ENCODE measurements at regions not wholly inside any gene's neighbourhood (a gene's known extent, or its start where the extent isn't known, plus 50 kb on each side); places are given as distances from the start of the nearest gene placed in this dataset.

DNA sequence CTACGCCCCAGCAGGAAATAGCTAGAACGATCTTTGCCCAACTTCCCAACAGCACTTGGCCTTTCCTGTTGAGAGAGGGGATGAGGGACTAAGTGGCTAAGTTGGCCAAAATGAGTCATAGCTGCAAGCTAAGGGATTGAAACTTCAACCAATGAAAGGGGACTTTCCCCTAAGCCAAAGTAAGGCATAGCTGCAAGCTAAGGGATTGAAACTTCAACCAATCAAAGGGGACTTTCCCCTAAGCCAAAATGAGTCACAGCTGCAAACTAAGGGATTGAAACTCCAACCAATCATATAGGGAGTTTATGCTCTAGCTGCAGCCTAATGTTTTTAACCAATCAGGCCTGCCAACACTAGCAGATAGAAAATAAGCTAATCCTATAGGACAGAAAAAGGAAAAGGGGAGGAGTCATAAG is 100.5 kb upstream of the SSTR1 start:
- no peak for DNase-seq (ENCODE audit: extremely low spot score)
- POLR2A ChIA-PET, result no interaction called here
- CTCF ChIA-PET, result no interaction called here

DNA sequence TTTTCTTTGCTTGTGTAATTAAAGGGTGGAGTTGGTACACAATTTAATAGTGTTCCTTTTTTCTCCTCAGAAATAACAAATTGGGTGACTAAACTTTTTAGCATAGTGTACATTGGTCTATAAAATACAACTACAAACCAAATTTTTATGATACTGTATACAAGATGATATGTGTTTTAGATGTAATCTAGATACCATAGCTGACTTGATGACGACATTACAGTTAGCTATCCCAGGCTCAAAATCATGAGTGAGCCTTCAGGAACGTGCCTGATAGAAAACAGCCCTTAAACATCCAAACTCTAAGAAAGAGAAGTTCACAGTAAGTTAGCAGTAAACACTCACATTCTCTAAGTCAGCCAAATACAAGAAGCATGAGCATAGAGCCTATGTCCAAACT is 99.0 kb upstream of the SSTR1 start:
- ChIA-PET POLR2A (no interaction called here), CTCF (no interaction called here)
- DNase-seq (ENCODE audit: extremely low spot score), result no peak
- no peak for TF ChIP-seq HDGF (IDR thresholded peaks at IDR 0.05; ENCODE audit: borderline replicate concordance)
- no peak for TF ChIP-seq ZNF384 (IDR thresholded peaks at IDR 0.05)
- no peak for TF ChIP-seq L3MBTL2 (conservative IDR thresholded peaks at IDR 0.05)
- no peak for TF ChIP-seq CTBP1 (IDR thresholded peaks at IDR 0.05; ENCODE audit: borderline replicate concordance)

More for the DNA sequence above, 100.5 kb upstream of the SSTR1 start:
- TF ChIP-seq FOXA1 (IDR thresholded peaks at IDR 0.05), result no peak
- no peak for TF ChIP-seq TARDBP (IDR thresholded peaks at IDR 0.05)
- no peak for TF ChIP-seq ZNF384 (IDR thresholded peaks at IDR 0.05)
- TF ChIP-seq L3MBTL2 (conservative IDR thresholded peaks at IDR 0.05), result no peak
- no peak for TF ChIP-seq CTBP1 (IDR thresholded peaks at IDR 0.05; ENCODE audit: borderline replicate concordance)
- no peak for TF ChIP-seq FOXK2 (IDR thresholded peaks at IDR 0.05)
- TF ChIP-seq ELF4 (IDR thresholded peaks at IDR 0.05), result no peak

DNA sequence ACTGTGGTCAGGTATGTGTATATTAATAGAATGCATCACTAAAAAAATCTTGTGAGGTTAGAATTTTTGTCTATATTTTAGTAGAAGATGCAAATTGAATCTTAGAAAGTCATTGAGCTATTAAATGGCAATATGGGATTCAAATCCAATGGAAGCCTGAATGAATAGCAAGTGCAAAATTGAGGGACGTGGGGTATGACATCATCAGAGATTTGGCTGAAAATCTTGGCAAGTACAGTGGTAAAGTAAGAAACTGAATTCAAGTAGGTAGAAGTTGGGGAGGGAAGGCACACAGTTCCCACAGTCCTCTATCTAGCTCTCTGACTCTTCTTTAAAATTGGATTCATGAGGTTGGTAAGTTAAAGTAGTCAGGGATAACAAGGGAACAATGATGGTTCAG is 97.4 kb upstream of the SSTR1 start:
- TF ChIP-seq FOXK2 (IDR thresholded peaks at IDR 0.05), result no peak
- no peak for TF ChIP-seq ZNF384 (IDR thresholded peaks at IDR 0.05)
- no peak for TF ChIP-seq ELF4 (IDR thresholded peaks at IDR 0.05)
- no peak for TF ChIP-seq TARDBP (IDR thresholded peaks at IDR 0.05)
- TF ChIP-seq SUZ12 (IDR thresholded peaks at IDR 0.05), result no peak
- no peak for TF ChIP-seq NFRKB (IDR thresholded peaks at IDR 0.05)
- no peak for TF ChIP-seq ARNT (IDR thresholded peaks at IDR 0.05)
- TF ChIP-seq, protein P1, sequence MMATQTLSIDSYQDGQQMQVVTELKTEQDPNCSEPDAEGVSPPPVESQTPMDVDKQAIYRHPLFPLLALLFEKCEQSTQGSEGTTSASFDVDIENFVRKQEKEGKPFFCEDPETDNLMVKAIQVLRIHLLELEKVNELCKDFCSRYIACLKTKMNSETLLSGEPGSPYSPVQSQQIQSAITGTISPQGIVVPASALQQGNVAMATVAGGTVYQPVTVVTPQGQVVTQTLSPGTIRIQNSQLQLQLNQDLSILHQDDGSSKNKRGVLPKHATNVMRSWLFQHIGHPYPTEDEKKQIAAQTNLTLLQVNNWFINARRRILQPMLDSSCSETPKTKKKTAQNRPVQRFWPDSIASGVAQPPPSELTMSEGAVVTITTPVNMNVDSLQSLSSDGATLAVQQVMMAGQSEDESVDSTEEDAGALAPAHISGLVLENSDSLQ (IDR thresholded peaks at IDR 0.05), result no peak
- TF ChIP-seq BHLHE40 (IDR thresholded peaks at IDR 0.05; ENCODE audit: borderline replicate concordance), result no peak
- no peak for TF ChIP-seq CTBP1 (IDR thresholded peaks at IDR 0.05; ENCODE audit: borderline replicate concordance)
- TF ChIP-seq LEF1 (IDR thresholded peaks at IDR 0.05; ENCODE audit: borderline replicate concordance), result no peak
- no peak for TF ChIP-seq SP1 (IDR thresholded peaks at IDR 0.05)
- no peak for TF ChIP-seq L3MBTL2 (conservative IDR thresholded peaks at IDR 0.05)
- TF ChIP-seq HDGF (IDR thresholded peaks at IDR 0.05; ENCODE audit: borderline replicate concordance), result no peak
- no peak for TF ChIP-seq FOXM1 (IDR thresholded peaks at IDR 0.05; ENCODE audit: borderline replicate concordance)
- TF ChIP-seq FOXA1 (IDR thresholded peaks at IDR 0.05), result no peak
- CTCF ChIA-PET, result no interaction called here
- POLR2A ChIA-PET, result no interaction called here
- DNase-seq (ENCODE audit: extremely low spot score), result no peak

DNA sequence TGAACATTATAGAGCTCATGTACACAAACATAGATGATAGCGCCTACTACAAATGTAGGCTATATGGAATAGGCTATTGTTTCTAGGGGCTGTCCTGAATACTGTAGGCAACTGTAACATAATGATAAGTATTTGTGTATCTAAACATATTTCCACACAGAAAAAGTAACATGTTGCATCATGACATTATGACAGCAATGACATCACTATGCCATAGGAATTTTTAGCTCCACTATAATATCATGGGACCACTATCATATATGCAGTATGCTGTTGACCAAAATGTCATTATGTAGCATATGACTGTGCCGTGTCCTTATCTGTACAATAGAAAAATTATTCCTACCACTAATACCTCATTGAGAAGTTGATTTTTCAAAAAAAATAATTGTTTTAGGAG is 96.7 kb upstream of the SSTR1 start:
- CTCF ChIA-PET, result no interaction called here
- TF ChIP-seq SUZ12 (IDR thresholded peaks at IDR 0.05), result no peak
- no peak for TF ChIP-seq TARDBP (IDR thresholded peaks at IDR 0.05)
- no peak for TF ChIP-seq HDGF (IDR thresholded peaks at IDR 0.05; ENCODE audit: borderline replicate concordance)
- TF ChIP-seq ARNT (IDR thresholded peaks at IDR 0.05), result no peak
- DNase-seq (ENCODE audit: extremely low spot score), result no peak
- POLR2A ChIA-PET, result no interaction called here

DNA sequence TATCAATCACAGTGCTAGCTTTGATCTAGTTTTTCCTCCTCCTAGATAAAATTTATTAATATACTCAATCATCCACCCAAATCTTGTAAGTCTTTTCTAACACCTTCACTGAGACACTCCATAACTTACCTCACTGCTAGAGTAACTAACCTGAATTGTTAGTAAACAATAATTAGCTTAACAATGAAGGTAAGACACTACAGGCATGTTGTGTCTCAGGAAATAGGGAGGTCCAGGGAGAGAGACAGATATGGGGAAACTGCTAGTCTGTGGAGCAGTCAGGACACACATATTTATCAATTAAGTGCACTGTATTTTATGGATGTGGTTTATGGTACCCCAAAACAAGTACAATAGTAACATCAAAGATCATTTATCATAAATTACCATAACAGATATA is 94.2 kb upstream of the SSTR1 start:
- DNase-seq (ENCODE audit: extremely low spot score), result no peak
- ChIA-PET POLR2A (no interaction called here), CTCF (no interaction called here)
- no peak for TF ChIP-seq ARNT (IDR thresholded peaks at IDR 0.05)
- no peak for TF ChIP-seq LEF1 (IDR thresholded peaks at IDR 0.05; ENCODE audit: borderline replicate concordance)

DNA sequence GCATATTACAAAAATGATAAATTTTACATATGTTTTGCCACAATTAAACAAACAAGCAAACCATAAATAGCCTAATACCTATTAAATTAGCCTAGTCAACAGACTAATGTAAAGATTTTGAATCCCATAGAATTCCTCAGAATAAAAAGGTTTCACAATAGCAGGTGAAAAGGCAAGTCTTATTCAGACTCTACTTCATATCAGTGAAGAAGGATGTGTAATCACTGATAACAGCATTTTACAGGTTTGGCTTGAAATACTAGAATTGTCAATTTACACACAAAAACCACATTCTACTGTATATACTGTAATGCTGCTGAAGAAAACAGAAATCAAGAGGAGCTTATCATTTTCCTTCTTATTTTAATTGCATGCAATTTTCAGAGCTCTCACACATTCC is 90.8 kb upstream of the SSTR1 start:
- CTCF ChIA-PET, result no interaction called here
- no peak for DNase-seq (ENCODE audit: extremely low spot score)
- TF ChIP-seq ARNT (IDR thresholded peaks at IDR 0.05) (no peak), FOXA1 (IDR thresholded peaks at IDR 0.05) (no peak), L3MBTL2 (conservative IDR thresholded peaks at IDR 0.05) (no peak), ELF4 (IDR thresholded peaks at IDR 0.05) (no peak), CTBP1 (IDR thresholded peaks at IDR 0.05; ENCODE audit: borderline replicate concordance) (no peak), NFRKB (IDR thresholded peaks at IDR 0.05) (no peak), SUZ12 (IDR thresholded peaks at IDR 0.05) (no peak), LEF1 (IDR thresholded peaks at IDR 0.05; ENCODE audit: borderline replicate concordance) (no peak), SP1 (IDR thresholded peaks at IDR 0.05) (no peak), FOXK2 (IDR thresholded peaks at IDR 0.05) (no peak), BHLHE40 (IDR thresholded peaks at IDR 0.05; ENCODE audit: borderline replicate concordance) (no peak), FOXM1 (IDR thresholded peaks at IDR 0.05; ENCODE audit: borderline replicate concordance) (no peak)
- TF ChIP-seq, protein P1 (IDR thresholded peaks at IDR 0.05), result no peak
- POLR2A ChIA-PET, result no interaction called here

DNA sequence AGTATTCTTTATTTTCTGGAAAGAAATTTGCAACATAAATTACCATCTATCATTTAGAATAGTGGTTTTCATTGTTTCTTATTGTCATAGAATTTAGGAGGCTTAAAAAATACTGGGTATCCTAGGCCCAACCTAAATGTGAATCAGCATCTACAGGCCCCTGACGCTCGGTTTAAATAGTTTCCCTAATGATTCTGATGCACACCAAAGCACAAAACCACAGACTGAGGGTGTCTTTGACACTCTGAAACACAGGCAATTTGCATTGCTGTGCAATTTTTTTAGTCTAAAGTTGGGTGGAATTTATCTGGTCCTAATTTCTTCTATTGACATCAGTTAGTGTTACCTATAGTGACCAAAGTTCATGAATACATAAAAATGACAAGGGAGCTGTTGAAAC is 87.6 kb upstream of the SSTR1 start:
- DNase-seq (ENCODE audit: extremely low spot score), result no peak
- ChIA-PET CTCF (no interaction called here), POLR2A (no interaction called here)
- no peak for TF ChIP-seq FOXM1 (IDR thresholded peaks at IDR 0.05; ENCODE audit: borderline replicate concordance)
- no peak for TF ChIP-seq ZNF384 (IDR thresholded peaks at IDR 0.05)

DNA sequence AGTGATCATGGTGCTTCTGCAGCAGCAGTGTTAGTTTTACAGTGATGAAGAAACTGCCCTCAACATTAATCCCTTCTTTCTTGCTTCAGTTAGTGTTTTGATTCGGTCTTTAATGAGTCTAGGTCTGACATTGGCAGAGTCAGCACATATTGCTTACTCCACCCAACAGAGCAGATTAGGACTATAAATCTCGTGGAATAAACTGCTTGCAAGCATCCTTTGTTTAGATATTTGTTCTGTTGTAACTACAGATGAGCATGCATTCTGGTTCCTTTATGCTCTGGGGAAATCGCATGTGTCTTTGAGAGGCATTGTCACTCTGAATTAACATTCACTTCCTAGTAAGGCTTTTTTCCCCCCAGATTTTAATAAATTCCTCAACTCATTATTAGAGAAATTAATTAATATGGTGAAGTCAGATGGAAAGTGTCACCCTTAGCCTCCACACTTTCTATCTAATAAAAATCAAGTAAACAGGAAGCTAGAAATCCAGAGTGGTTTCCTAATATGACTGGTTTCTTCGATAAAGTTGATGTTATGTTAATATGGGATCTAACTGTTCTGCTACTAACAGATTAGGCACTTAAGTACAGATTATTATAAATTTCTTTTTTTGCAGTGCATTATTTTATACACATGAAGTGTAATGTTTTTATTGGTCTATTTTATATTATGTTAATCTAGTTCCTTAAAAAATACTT is 86.2 kb upstream of the SSTR1 start:
- TF ChIP-seq, protein P1 (IDR thresholded peaks at IDR 0.05), result no peak
- no peak for TF ChIP-seq L3MBTL2 (conservative IDR thresholded peaks at IDR 0.05)
- no peak for TF ChIP-seq ARNT (IDR thresholded peaks at IDR 0.05)
- TF ChIP-seq CTBP1 (IDR thresholded peaks at IDR 0.05; ENCODE audit: borderline replicate concordance), result no peak
- ChIA-PET CTCF (no interaction called here), POLR2A (no interaction called here)
- no peak for DNase-seq (ENCODE audit: extremely low spot score)

Data from HEK293T (cell line).